GM19328 (cell line): ENCODE measurements at regions not wholly inside any gene's neighbourhood (a gene's known extent, or its start where the extent isn't known, plus 50 kb on each side); places are given as distances from the start of the nearest gene placed in this dataset.

Source experiments
- ATAC-seq: cut with Tn5 transposase; IDR thresholded peaks from one replicate; pipeline ENCODE4 v1.9.1; 2021; ENCODE audit warnings: mild to moderate bottlenecking, moderate library complexity; ENCODE audit not compliant: unreplicated experiment

GRCh38 chr3:40642812-40643211, 118.1 kb downstream of the ZNF621 start:
- no peak for ATAC-seq

GRCh38 chr3:40645883-40646282, 121.1 kb downstream of the ZNF621 start:
- no peak for ATAC-seq

DNA sequence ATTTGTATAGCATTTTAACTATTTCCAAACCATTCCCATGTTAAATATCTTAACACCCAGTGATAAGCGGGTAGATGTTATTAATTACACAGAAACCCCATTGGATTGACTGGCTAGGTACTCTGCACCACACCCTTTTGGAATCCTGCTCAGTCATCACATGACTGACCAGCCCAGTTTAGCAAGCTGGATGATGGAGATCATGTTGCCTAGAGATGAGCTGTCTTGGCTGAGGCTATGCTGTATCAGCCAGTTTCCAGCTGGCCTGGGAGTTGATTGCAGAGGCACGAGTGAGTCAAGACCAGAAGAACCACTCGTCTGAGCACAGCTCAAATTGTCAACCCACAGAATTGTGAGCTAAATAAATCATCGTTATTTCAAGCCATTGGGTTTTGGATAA, 124.6 kb downstream of the ZNF621 start:
- no peak for ATAC-seq

- no peak for ATAC-seq
Observed at GRCh38 chr3:40652072-40652471, 127.3 kb downstream of the ZNF621 start.

- ATAC-seq = no peak
Observed at GRCh38 chr3:40653001-40653400, 128.2 kb downstream of the ZNF621 start.

- ATAC-seq = no peak
Observed at GRCh38 chr3:40653878-40654277, 129.1 kb downstream of the ZNF621 start.

DNA sequence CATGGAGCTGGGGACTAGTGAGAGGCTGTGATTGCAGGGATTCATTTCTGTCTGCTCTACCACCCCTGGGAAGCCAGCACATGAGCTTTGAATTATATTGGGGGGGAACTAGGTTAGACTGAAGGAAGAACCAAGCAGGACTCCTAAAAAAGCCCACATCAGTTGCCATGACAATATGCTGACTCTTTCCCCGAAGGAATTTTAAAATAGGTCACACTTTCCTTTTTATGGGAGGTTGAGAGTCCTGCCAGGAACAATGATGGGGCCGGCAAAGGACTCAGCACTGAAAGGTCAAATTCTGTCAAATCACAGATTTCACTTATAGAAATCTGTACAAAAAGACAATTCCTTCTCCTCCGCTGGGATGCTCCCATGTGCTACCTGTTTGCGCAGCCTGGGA, 130.8 kb downstream of the ZNF621 start:
- ATAC-seq = no peak

GRCh38 chr3:40657623-40658022, 132.9 kb downstream of the ZNF621 start:
- no peak for ATAC-seq

DNA sequence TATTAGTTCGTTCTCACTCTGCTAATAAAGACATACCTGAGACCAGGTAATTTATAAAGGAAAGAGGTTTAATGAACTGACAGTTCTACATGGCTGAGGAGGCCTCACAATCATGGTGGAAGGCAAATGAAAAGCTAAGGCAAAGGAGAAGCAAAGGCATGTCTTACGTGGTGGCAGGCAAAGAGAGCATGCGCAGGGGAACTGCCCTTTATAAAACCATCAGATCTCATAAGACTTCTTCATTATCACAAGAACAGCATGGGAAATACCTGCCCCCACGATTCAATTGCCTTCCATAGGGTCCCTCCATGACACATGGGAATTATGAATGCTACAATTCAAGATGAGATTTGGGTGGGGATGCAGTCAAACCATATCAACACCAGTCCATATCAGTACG, 133.5 kb downstream of the ZNF621 start:
- no peak for ATAC-seq

- no peak for ATAC-seq
Observed at GRCh38 chr3:40660554-40660953, 135.8 kb downstream of the ZNF621 start.

GRCh38 chr3:40661284-40661683, 136.5 kb downstream of the ZNF621 start:
- no peak for ATAC-seq

- no peak for ATAC-seq
Observed at GRCh38 chr3:40663280-40663679, 138.5 kb downstream of the ZNF621 start.

GRCh38 chr3:40669176-40669575, 144.4 kb downstream of the ZNF621 start:
- ATAC-seq = no peak

GRCh38 chr3:40672861-40673260, 148.1 kb downstream of the ZNF621 start:
- ATAC-seq = no peak

- no peak for ATAC-seq
Observed at GRCh38 chr3:40677321-40677720, 152.6 kb downstream of the ZNF621 start.

- ATAC-seq = no peak
Observed at GRCh38 chr3:40677749-40678148, 153.0 kb downstream of the ZNF621 start.

DNA sequence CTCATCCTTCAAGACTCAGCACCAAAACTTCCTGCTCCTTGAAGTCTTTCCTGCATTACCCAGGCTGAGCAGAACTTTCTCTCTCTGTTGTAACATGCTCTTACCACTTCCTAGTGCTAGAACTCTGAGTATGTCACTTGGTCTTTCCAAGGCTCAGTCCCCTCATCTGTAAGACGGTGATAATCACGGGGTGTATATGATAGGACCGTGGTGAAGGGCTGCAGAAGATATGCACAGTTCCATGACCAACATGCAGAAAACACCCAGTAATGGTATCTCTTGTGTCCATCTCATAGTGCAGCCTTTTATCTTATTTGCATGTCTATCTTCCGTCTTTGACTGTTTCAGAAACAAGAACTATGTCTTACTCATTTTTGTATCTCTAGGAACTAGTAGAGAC, 154.5 kb downstream of the ZNF621 start:
- ATAC-seq = no peak

DNA sequence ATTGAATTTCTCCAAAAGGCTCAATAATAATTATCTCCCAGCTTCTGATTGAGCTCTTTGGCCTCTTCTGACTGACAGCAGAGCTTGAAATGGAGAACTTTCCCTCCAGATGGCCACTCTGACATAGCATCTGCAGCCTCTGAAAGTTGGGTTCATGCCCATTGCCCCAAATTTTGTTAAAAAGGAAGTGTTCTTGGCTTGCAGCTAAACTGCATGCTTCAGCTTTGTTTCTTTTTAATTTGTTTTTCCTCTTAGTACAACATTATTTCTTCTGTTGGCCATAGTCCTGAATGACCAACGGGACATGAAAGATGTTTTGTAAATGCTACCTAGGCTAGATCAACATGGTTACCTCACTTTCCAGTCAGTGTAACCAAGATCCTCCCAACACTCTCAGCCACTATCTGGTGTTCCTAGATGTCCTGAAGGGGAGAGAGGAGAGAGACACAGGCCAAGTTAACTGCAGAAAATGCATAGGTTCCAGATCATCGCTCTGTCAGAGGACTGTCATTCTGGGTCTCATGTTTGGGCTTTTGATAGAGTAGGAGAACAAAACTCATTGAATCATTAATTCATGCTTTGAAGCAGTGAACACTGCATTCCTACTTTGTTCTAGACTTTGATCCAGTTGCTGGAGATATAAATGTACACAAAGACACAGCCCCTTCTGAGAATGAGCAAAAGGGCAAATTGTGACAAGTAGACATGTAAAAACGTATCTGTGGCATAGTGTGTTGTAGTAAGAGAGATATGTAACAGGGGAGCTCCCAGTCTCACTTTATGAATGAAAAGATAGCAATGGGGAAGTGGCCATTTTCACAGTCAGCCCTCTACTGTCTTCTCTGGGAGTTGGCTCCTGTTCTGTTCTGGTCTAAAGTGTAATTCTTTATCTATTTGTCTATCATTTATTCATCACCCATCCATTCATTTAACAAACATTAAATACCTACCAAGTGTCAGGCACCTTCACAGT, 156.2 kb downstream of the ZNF621 start:
- no peak for ATAC-seq

DNA sequence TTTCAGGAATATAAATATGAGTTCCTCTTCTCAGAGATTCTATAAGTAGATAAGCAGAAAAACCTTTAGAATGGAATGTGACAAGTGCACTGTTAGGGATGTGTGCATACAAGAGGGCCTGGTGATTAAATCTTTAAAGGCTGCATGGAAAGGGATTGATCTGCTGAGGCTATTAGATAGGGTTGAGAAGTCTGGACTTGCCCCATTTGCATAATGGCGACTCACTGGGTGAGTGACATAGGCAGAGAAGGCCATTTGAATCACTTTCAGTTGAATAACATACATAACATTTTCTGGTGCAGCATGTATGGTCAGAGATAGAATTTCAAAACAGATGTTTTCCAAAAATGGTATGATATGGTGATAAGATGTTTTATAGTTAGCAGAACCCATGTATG, 156.9 kb downstream of the ZNF621 start:
- ATAC-seq = no peak

DNA sequence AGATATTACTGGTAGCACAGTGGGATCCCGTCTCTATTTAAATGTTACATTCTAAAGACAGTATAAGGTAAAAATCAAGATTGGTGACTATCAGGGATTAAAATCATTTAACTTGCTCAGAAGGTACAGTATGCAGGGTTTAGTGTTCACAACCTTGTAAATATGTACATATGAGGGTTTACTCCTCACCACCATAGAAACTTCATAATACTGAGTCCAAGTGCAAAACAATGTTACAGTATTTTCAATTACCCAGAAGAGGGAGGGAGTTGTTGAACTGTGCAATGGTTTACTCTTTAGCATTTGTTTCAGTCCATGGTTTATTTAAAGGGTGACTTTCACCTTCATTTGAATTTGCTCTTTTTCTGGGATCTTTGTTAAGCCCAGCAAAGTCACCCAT, 165.1 kb downstream of the ZNF621 start:
- ATAC-seq = no peak

DNA sequence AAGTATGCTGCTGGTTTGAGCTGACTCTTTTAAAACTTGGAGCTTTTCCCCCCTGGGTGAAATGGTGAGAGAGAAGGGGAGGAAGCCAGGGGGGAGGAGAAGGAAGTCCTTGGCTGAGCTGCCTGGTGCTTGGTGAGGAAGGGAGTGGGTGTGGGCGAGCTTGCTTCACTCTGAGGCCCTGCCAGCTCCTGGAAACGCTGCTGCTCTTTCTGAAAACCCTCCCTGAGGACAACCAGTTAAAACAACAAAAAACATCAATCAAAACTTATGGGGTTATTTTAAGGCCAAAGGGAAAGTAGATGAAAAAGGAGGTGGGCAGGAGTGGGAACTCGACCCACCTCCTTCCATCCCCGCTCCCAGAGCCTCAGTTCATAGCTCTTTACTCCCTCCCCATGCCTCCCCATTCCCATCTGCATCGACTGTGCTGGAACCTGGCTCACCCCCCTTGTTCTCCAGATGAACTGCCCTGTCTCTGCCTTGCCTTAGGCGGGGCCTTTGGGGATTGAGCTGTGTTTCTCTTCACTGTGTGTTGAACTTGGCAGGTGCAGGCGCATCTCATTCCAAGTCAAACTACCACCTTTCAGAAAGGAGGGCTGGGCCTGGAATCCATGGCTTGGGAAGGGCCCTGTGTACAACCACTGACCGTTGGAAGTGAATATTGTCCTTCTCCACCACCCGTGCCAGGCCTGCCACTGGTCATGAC, 166.1 kb downstream of the ZNF621 start:
- no peak for ATAC-seq

DNA sequence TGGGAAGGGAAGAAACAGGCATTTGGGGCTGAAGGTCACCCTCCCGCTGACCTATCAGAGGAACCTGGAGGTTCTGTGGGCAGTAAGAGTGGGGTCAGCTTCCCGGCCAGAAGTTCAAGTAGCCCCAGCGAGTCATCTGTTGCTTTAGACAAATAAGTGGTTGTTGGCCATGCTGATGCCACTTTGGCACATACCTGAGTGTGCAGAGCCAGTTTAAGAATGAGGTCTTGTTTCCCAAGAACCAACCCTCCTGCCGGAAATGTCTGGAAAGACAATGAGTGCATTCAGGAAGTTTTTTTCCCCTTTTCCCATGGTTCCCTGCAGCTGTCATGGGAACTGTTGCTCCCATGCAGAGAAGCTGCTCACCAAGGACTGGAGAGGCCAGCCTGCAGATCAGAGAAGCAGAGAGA, 166.7 kb downstream of the ZNF621 start:
- ATAC-seq = no peak
